ENCODE measurements at regions not wholly inside any gene's neighbourhood (a gene's known extent, or its start where the extent isn't known, plus 50 kb on each side); places are given as distances from the start of the nearest gene placed in this dataset.

- no peak for DNase-seq (ENCODE audit: low read depth, low spot score)
Measured at GRCh38 chr4:14431155-14432134, 570.8 kb upstream of the CPEB2 start.

- no peak for DNase-seq (ENCODE audit: low read depth, low spot score)
Measured at GRCh38 chr4:14434483-14434882, 567.8 kb upstream of the CPEB2 start.

GRCh38 chr4:14434916-14435315, 567.4 kb upstream of the CPEB2 start:
- no peak for DNase-seq (ENCODE audit: low read depth, low spot score)

GRCh38 chr4:14441561-14441960, 560.7 kb upstream of the CPEB2 start:
- DNase-seq (ENCODE audit: low read depth, low spot score), result no peak

- DNase-seq (ENCODE audit: low read depth, low spot score), result no peak
Measured at GRCh38 chr4:14445882-14446281, 556.4 kb upstream of the CPEB2 start.

- no peak for DNase-seq (ENCODE audit: low read depth, low spot score)
Measured at GRCh38 chr4:14446311-14446710, 556.0 kb upstream of the CPEB2 start.

- no peak for DNase-seq (ENCODE audit: low read depth, low spot score)
Measured at GRCh38 chr4:14446904-14447303, 555.4 kb upstream of the CPEB2 start.

- no peak for DNase-seq (ENCODE audit: low read depth, low spot score)
Measured at GRCh38 chr4:14449308-14449707, 553.0 kb upstream of the CPEB2 start.

- DNase-seq (ENCODE audit: low read depth, low spot score), result no peak
Measured at GRCh38 chr4:14452001-14452400, 550.3 kb upstream of the CPEB2 start.

- no peak for DNase-seq (ENCODE audit: low read depth, low spot score)
Measured at GRCh38 chr4:14452764-14453163, 549.5 kb upstream of the CPEB2 start.

- no peak for DNase-seq (ENCODE audit: low read depth, low spot score)
Measured at GRCh38 chr4:14458463-14458862, 543.8 kb upstream of the CPEB2 start.

GRCh38 chr4:14465057-14465456, 537.2 kb upstream of the CPEB2 start:
- no peak for DNase-seq (ENCODE audit: low read depth, low spot score)

GRCh38 chr4:14465507-14465906, 536.8 kb upstream of the CPEB2 start:
- DNase-seq (ENCODE audit: low read depth, low spot score), result no peak

- no peak for DNase-seq (ENCODE audit: low read depth, low spot score)
Measured at GRCh38 chr4:14478504-14478903, 523.8 kb upstream of the CPEB2 start.

- DNase-seq (ENCODE audit: low read depth, low spot score), result no peak
Measured at GRCh38 chr4:14496408-14496807, 505.9 kb upstream of the CPEB2 start.

- DNase-seq (ENCODE audit: low read depth, low spot score), result no peak
Measured at GRCh38 chr4:14496969-14497368, 505.3 kb upstream of the CPEB2 start.

GRCh38 chr4:14504162-14504561, 498.1 kb upstream of the CPEB2 start:
- DNase-seq (ENCODE audit: low read depth, low spot score), result no peak

- no peak for DNase-seq (ENCODE audit: low read depth, low spot score)
Measured at GRCh38 chr4:14513471-14513870, 488.8 kb upstream of the CPEB2 start.

GRCh38 chr4:14515556-14515955, 486.7 kb upstream of the CPEB2 start:
- DNase-seq (ENCODE audit: low read depth, low spot score), result no peak

- DNase-seq (ENCODE audit: low read depth, low spot score), result no peak
Measured at GRCh38 chr4:14518136-14518535, 484.1 kb upstream of the CPEB2 start.

GRCh38 chr4:14520171-14520570, 482.1 kb upstream of the CPEB2 start:
- no peak for DNase-seq (ENCODE audit: low read depth, low spot score)

- no peak for DNase-seq (ENCODE audit: low read depth, low spot score)
Measured at GRCh38 chr4:14524276-14524675, 478.0 kb upstream of the CPEB2 start.

- no peak for DNase-seq (ENCODE audit: low read depth, low spot score)
Measured at GRCh38 chr4:14528918-14529317, 473.4 kb upstream of the CPEB2 start.
